Fibroblast of villous mesenchyme (primary cell): ENCODE measurements at regions not wholly inside any gene's neighbourhood (a gene's known extent, or its start where the extent isn't known, plus 50 kb on each side); places are given as distances from the start of the nearest gene placed in this dataset.
A peak's percentile ranks its signal among the peaks of the same experiment; 100 is the strongest.
"Not testable (repeated sequence)": the region's sequence is repeated elsewhere in the genome, so short reads cannot be mapped to it uniquely, and the experiment has no call there.

Source experiments
- DNase-seq: peaks from one replicate; pipeline ENCODE4 v3.0.0-alpha.2; 2010; ENCODE audit warnings: low read depth
- H3K4me3 ChIP-seq: 2 replicates; pipeline ENCODE4 v1.5.1; 2011; ENCODE audit warnings: low read depth, mild to moderate bottlenecking, low read length
- CTCF ChIP-seq: IDR thresholded peaks from 2 replicates; pipeline ENCODE4 v1.5.1; 2012; ENCODE audit warnings: low read depth, mild to moderate bottlenecking, low read length; ENCODE audit not compliant: insufficient read depth

GRCh38 chr6:169106176-169106575, 147.5 kb downstream of the THBS2 start:
- TF ChIP-seq CTCF = no peak
- no peak for DNase-seq
- no peak overlapping the region for H3K4me3 ChIP-seq

- DNase-seq = no peak
- no peak overlapping the region for H3K4me3 ChIP-seq
- no peak for TF ChIP-seq CTCF
Measured at GRCh38 chr6:169101981-169102380, 151.7 kb downstream of the THBS2 start.

- H3K4me3 ChIP-seq = no peak overlapping the region
- no peak for TF ChIP-seq CTCF
- DNase-seq = no peak
Measured at GRCh38 chr6:169101036-169101805, 152.4 kb downstream of the THBS2 start.

GRCh38 chr6:169099411-169100202, 154.0 kb downstream of the THBS2 start:
- peak; percentile 27 for TF ChIP-seq CTCF
- DNase-seq = peak; percentile 36
- H3K4me3 ChIP-seq = no peak overlapping the region

- DNase-seq, H3K4me3 ChIP-seq: not testable (repeated sequence)
Measured at GRCh38 chr6:169098651-169099050, 155.0 kb downstream of the THBS2 start.

GRCh38 chr6:169098116-169098515, 155.5 kb downstream of the THBS2 start:
- TF ChIP-seq CTCF = no peak
- no peak for DNase-seq
- no peak overlapping the region for H3K4me3 ChIP-seq

GRCh38 chr6:169097381-169097959, 156.2 kb downstream of the THBS2 start:
- TF ChIP-seq CTCF = no peak
- H3K4me3 ChIP-seq = no peak overlapping the region
- DNase-seq = peak; percentile 88
